ENCODE measurements at regions not wholly inside any gene's neighbourhood (a gene's known extent, or its start where the extent isn't known, plus 50 kb on each side); places are given as distances from the start of the nearest gene placed in this dataset.

- ChIA-PET POLR2A (no interaction called here), CTCF (no interaction called here)
- no peak for TF ChIP-seq CTCF (IDR thresholded peaks at IDR 0.05; ENCODE audit: control extremely low read depth, extremely low read depth, low read depth, missing control alignments)
- DNase-seq (ENCODE audit: extremely low spot score) = no peak
These were observed 70.4 kb upstream of the TLE1 start for GRCh38 chr9:81759680-81760215.

GRCh38 chr9:81767921-81768320, 78.6 kb upstream of the TLE1 start:
- ChIA-PET CTCF (no interaction called here), POLR2A (no interaction called here)
- TF ChIP-seq CTCF (IDR thresholded peaks at IDR 0.05; ENCODE audit: control extremely low read depth, extremely low read depth, low read depth, missing control alignments) = no peak
- DNase-seq (ENCODE audit: extremely low spot score) = no peak

- CTCF ChIA-PET = no interaction called here
- TF ChIP-seq CTCF (IDR thresholded peaks at IDR 0.05; ENCODE audit: control extremely low read depth, extremely low read depth, low read depth, missing control alignments) = no peak
- POLR2A ChIA-PET = no interaction called here
- no peak for DNase-seq (ENCODE audit: extremely low spot score)
These were observed 82.2 kb upstream of the TLE1 start for GRCh38 chr9:81771571-81771970.

DNA sequence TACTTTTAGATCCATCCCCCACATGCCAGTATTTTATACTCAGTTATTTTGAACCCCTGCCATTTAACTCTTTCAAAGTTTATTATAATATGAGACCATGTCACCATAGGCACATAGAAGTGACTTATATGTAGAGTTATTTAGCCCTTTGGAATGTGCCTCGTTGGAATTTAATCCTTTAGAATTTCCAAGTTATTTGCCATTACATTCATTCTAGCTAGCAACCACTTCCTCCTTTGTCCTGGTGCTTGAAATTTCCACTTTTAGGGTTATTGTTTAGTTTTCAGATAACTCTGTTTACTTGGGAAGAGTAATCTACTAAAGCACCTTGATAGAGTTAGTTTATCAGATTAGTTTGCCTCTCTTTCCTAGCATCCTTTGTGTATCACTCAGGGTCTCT, 82.8 kb upstream of the TLE1 start:
- no peak for TF ChIP-seq CTCF (IDR thresholded peaks at IDR 0.05; ENCODE audit: control extremely low read depth, extremely low read depth, low read depth, missing control alignments)
- ChIA-PET CTCF (no interaction called here), POLR2A (no interaction called here)
- no peak for DNase-seq (ENCODE audit: extremely low spot score)

GRCh38 chr9:81776390-81776789, 87.0 kb upstream of the TLE1 start:
- ChIA-PET CTCF (interaction anchor here (1.4 kb wide), 1 partner anchor 8 kb away, joined by 4 read pairs; no protein-coding TSS in a partner anchor), POLR2A (no interaction called here)
- no peak for TF ChIP-seq CTCF (IDR thresholded peaks at IDR 0.05; ENCODE audit: control extremely low read depth, extremely low read depth, low read depth, missing control alignments)
- no peak for DNase-seq (ENCODE audit: extremely low spot score)

DNA sequence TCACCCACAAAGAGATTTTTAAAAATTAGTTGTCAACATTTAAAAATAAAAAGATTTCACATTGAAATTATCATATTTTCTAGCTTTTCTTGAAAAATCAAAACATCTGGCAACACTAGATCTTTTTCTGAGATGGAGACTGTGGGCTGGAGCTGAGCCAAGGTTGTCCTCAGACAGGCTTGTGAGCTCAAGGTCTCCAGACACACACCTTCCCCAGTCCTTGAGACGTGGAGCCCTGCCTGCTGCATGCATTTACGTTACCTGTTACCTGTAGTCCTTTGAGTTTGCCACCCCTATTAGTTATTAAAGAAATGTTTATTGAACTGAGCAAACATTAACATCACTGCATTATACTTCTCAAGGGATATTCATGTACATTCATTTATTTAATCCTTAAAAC, 87.5 kb upstream of the TLE1 start:
- POLR2A ChIA-PET = no interaction called here
- CTCF ChIA-PET = interaction anchor here (1.4 kb wide), 1 partner anchor 8 kb away, joined by 4 read pairs; no protein-coding TSS in a partner anchor
- TF ChIP-seq CTCF (IDR thresholded peaks at IDR 0.05; ENCODE audit: control extremely low read depth, extremely low read depth, low read depth, missing control alignments) = no peak
- DNase-seq (ENCODE audit: extremely low spot score) = no peak

- ChIA-PET POLR2A (no interaction called here), CTCF (no interaction called here)
- TF ChIP-seq CTCF (IDR thresholded peaks at IDR 0.05; ENCODE audit: control extremely low read depth, extremely low read depth, low read depth, missing control alignments) = no peak
- no peak for DNase-seq (ENCODE audit: extremely low spot score)
These were observed 88.1 kb upstream of the TLE1 start for GRCh38 chr9:81777482-81777881.

Data from GM10248 (cell line).